ENCODE measurements at regions not wholly inside any gene's neighbourhood (a gene's known extent, or its start where the extent isn't known, plus 50 kb on each side); places are given as distances from the start of the nearest gene placed in this dataset.

DNA sequence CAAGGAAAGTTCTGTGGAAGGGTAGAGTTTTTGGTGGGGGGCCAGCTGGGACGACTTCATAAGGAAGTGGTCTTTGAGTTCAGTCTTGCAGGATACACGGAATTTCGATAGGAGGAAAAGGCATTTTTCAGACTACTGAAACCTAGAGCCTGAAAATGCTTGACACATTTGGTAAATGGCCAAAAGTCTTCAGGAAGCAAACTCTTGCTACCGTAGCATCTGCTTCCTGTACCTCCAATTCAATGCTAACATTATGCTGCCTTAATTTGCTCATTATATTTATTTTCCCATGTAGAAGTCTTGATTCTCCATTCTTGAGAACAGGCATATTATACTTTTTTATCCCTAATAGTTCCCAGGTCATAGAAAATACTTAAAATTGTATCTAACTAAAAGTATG, 129.3 kb upstream of the MED13 start:
- no peak for DNase-seq
- Histone ChIP-seq H3K9me3 (no peaks in the 10 kb centered on the region), H3K27ac (no peak overlapping the region), H3K27me3 (no peaks in the 10 kb centered on the region), H3K36me3 (no peaks in the 10 kb centered on the region), H3K4me1 (no peaks in the 10 kb centered on the region), H3K4me3 (replicated peaks in 1 of 3) (no peak overlapping the region)
- no peak for TF ChIP-seq POLR2A (IDR thresholded peaks at IDR 0.05)
- TF ChIP-seq, protein P1, sequence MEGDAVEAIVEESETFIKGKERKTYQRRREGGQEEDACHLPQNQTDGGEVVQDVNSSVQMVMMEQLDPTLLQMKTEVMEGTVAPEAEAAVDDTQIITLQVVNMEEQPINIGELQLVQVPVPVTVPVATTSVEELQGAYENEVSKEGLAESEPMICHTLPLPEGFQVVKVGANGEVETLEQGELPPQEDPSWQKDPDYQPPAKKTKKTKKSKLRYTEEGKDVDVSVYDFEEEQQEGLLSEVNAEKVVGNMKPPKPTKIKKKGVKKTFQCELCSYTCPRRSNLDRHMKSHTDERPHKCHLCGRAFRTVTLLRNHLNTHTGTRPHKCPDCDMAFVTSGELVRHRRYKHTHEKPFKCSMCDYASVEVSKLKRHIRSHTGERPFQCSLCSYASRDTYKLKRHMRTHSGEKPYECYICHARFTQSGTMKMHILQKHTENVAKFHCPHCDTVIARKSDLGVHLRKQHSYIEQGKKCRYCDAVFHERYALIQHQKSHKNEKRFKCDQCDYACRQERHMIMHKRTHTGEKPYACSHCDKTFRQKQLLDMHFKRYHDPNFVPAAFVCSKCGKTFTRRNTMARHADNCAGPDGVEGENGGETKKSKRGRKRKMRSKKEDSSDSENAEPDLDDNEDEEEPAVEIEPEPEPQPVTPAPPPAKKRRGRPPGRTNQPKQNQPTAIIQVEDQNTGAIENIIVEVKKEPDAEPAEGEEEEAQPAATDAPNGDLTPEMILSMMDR (IDR thresholded peaks at IDR 0.05), result no peak
- intact Hi-C loops (cut with DNase I), result no loop called here
- whole genome bisulfite sequencing, 2 donors, result 59 to 78% methylated on average over 4 of the region's 4 CpGs

DNA sequence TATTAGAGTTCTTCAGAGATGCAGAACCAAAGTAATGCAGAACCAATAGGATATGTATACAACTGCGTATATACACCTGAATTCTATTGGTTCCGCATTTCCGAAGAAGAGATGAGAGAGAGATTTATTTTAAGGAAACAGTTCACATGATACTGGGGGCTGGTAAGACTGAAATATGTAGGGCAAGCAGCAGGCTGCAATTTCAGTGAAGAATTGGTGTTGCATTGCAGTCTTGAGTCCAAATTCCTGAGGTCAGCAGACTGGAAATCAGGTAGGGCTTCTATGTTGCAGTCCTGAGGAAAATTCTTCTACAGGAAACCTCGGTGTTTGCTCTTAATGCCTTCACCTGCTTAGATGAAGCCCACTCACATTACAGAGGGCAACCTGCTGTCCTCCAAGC, 128.2 kb upstream of the MED13 start:
- Histone ChIP-seq H3K4me1 (no peaks in the 10 kb centered on the region), H3K4me3 (replicated peaks in 1 of 3) (no peak overlapping the region), H3K27ac (no peak overlapping the region), H3K9me3 (no peaks in the 10 kb centered on the region), H3K36me3 (no peaks in the 10 kb centered on the region), H3K27me3 (no peaks in the 10 kb centered on the region)
- WGBS, 2 donors, result 48 to 51% methylated on average over 4 of the region's 4 CpGs
- intact Hi-C loops (cut with DNase I), result no loop called here
- DNase-seq, result peak; percentile 6 to 28
- TF ChIP-seq, protein P1 (IDR thresholded peaks at IDR 0.05), result no peak
- TF ChIP-seq POLR2A (IDR thresholded peaks at IDR 0.05), result no peak

DNA sequence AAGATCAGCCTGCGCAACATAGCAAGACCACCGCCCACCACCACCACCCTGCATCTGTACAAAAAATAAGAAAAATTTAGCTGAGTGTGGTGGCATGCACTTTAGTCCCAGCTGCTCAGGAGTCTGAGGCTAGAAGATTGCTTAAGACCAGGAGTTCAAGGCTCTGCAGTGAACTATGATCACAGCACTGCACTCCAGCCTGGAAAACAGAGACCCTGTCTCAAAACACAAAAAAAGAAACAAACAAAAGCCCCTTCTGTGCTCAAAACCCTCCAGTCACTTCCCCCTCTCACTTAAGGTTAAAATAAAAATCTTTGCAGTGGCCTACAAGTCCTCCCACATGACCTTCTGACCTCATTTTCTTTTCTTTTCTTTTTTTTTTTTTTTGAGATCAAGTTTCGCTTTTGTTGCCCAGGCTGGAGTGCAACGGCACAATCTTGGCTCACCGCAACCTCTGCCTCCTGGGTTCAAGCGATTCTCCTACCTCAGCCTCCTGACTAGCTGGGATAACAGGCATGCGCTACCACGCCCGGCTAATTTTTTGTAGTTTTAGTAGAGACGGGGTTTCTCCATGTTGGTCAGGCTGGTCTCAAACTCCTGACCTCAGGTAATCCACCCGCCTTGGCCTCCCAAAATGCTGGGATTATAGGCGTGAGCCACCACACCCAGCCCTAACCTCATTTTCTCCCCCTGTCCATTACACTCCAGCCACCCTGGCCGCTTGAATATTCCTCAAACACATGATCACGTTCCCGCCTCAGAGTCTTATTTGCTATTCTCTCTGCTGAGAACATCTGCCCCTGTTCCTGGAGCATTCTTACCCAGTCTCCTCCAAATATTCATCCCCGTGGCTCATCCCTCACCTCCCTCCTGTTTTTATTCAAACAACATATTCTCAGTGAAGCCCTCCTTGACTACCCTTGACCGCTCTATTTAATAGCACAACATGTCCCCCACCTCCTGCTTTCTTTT, 126.6 kb upstream of the MED13 start:
- intact Hi-C loops (cut with DNase I), result no loop called here
- H3K36me3 ChIP-seq, result no peaks in the 10 kb centered on the region
- H3K4me3 ChIP-seq (replicated peaks in 1 of 3), result no peak overlapping the region
- no peak for DNase-seq
- TF ChIP-seq, protein P1 (IDR thresholded peaks at IDR 0.05), result no peak
- no peak for TF ChIP-seq POLR2A (IDR thresholded peaks at IDR 0.05)
- 86% methylated on average over 17 of the region's 17 CpGs for WGBS, 2 donors
- no peaks in the 10 kb centered on the region for H3K4me1 ChIP-seq
- no peaks in the 10 kb centered on the region for H3K27me3 ChIP-seq
- H3K9me3 ChIP-seq, result no peaks in the 10 kb centered on the region
- H3K27ac ChIP-seq, result no peak overlapping the region

DNA sequence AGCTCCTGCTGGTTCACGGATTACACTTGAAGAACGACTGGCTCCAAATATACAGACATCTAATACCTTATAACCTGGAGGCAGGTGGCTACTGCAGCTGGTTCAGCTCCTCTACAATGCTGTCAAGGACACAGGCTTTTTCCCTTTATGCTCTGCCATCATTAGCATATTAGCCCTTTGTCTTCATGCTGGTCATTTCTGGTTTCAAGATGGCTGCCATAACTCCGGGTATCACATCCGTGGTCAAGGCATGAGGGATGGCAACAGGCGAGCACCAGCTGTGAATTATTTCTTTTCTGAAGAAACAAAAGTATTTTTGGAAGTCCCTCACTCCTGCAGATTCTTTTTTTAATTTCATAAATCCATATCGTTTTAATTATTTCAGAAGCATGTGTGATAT, 124.3 kb upstream of the MED13 start:
- WGBS, 2 donors, result 85 to 93% methylated on average over 6 of the region's 6 CpGs
- Histone ChIP-seq H3K9me3 (no peaks in the 10 kb centered on the region), H3K4me3 (replicated peaks in 1 of 3) (no peak overlapping the region), H3K27me3 (no peaks in the 10 kb centered on the region), H3K4me1 (no peaks in the 10 kb centered on the region), H3K36me3 (no peaks in the 10 kb centered on the region), H3K27ac (no peak overlapping the region)
- no peak for TF ChIP-seq POLR2A (IDR thresholded peaks at IDR 0.05)
- TF ChIP-seq, protein P1 (IDR thresholded peaks at IDR 0.05), result no peak
- DNase-seq, result no peak
- intact Hi-C loops (cut with DNase I), result no loop called here

DNA sequence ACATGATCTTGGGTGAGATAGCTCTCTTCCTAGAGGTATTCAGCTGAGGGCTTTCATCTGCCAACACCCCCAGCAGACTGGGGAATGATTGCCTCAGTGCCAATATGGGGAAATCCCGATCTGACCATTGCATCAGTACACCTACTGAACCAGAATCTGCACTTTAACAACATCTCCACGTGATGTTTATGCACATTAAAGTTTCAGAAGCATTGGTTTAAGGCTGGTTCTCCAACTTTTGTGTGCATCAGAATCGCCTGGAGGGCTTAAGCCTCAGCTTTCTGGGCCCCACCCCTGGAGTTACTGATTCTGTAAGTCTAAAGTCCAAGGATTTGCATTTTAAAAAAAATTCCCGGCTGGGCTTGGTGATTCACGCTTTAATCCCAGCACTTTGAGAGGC, 123.6 kb upstream of the MED13 start:
- TF ChIP-seq, protein P1 (IDR thresholded peaks at IDR 0.05), result no peak
- no peak for TF ChIP-seq POLR2A (IDR thresholded peaks at IDR 0.05)
- Histone ChIP-seq H3K9me3 (no peaks in the 10 kb centered on the region), H3K4me1 (no peaks in the 10 kb centered on the region), H3K36me3 (no peaks in the 10 kb centered on the region), H3K4me3 (replicated peaks in 1 of 3) (no peak overlapping the region), H3K27ac (no peak overlapping the region), H3K27me3 (no peaks in the 10 kb centered on the region)
- no peak for DNase-seq
- 69 to 76% methylated on average over 5 of the region's 5 CpGs for WGBS, 2 donors
- intact Hi-C loops (cut with DNase I), result no loop called here
